Ecto neural progenitor cell (in vitro differentiated cells): ENCODE measurements at regions not wholly inside any gene's neighbourhood (a gene's known extent, or its start where the extent isn't known, plus 50 kb on each side); places are given as distances from the start of the nearest gene placed in this dataset.

Experiments
- DNase-seq: peaks from one replicate; pipeline ENCODE4 v3.0.0-alpha.2; 2018; ENCODE audit warnings: low spot score

DNA sequence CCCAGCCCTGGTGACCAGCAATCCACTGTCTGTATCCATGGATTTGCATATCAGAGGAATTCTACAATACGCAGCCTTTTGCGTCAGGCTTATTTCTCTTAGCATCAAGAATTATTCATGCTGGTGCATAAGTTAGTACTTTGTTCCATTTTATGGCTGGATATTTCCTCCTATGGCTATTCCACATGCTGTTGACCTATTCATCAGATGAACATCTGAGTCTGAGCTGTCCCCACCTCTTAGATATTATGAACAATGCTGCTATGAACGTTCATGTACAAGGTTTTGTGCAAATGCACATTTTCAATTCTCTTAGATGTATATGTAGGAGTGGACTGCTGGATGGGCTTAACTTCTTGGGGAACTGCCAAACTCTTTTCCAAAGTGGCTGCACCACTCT lies 79.0 kb upstream of the CST7 start:
- no peak for DNase-seq

GRCh38 chr20:24870881-24871280 lies 78.2 kb upstream of the CST7 start:
- no peak for DNase-seq

DNA sequence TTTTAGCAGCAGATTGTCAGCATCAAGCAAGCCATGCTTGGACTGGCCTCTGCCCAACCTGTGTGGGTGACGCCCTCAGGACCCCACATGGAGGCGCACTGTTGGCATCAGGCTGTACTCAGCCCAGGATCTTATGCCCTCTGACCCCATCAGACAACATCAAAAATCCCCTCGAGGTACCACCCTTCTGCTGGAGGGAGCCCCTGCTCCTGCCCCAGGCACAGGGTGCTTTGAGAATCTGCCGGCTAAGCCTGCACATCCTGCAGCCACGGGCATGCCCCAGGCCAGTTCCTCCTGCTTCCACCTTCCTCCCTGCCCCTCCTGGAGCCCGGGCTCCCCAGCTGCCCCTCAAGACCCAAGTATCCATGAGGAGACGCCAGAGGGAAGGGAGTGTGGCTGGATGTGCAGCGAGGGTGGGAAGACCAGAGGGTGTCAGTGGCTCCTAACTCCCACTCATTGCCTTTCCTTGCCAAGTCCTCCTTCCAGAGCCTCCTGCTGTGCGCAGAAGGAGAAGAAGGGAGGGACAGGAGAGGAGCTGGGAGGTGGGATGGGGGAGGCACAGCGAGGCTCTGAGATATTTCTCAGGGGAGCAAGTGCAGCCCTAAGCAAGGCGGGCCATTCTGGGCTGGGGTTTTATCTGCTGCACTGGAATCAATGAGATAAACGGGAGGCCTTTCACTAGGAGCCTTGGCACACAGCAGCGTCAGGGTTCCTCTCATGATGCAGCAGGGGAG lies 77.4 kb upstream of the CST7 start:
- no peak for DNase-seq

- DNase-seq = no peak
Measured at GRCh38 chr20:24872291-24873024, 76.6 kb upstream of the CST7 start.

DNA sequence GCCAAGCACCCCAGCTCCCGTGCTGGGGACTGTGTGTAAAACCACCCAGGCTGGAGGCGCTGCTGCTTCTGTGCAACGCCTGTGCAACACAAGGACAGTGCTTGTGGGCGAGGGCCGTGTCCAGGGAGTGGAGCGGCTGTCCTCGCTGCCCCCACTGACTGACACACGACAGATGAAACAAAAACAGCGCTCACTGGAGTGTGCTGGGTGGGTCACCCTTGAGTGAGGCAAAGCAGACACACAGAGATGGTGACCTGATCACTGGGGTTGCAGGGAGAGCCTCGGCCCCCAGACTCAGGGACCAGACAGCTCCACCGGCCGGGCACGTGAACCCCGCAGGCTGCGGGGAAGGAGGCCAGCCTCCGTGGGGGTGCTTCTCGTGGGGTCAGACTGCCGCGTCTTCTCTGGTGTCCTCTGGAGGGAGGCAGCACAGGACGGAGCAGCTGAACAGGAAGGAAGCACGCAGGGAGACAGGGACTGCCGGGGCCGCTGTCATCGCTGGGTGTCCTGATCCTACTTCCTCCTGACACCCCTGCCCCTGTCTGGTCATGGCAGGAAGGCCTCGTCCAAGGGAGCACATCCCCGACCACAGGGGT lies 75.9 kb upstream of the CST7 start:
- DNase-seq = no peak

- no peak for DNase-seq
Measured at GRCh38 chr20:24875078-24875477, 74.0 kb upstream of the CST7 start.

DNA sequence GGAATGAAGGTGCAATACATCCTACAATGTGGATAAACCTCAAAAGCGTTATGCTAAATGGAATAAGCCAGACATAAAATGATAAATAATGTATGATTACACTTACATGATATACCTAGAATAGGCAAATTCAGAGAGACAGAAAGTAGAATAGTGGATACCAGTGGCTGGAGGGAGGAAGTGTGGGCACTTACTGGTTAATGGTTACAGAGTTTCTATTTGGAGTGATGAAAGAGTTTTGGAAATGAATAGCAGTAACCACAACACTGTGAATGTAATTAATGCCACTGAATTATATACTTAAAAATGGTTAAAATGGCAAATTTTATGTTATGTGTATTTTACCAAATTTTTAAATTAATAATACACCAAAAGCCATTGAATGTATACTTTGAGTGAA lies 71.4 kb upstream of the CST7 start:
- no peak for DNase-seq

- DNase-seq = no peak
Measured at GRCh38 chr20:24878657-24879056, 70.4 kb upstream of the CST7 start.

DNA sequence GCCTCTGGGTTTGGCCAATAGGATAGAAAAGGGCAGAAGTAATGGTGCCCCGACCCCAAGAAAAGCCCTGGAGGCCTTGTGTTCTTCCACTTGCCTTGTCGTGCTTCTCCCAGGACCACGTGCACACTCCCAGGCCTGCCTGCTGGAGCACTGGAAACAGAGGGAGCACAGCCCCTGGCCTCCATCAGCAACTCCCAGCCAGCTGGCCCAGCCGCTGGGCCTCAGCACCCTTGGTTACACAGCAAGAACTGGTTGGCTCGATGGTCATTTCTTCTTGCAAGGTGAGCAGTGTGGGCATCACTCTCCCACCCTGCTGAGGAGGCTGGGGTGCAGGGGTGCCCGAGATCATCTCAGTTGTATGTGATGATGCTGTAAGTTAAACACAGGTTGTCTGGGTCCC lies 69.2 kb upstream of the CST7 start:
- DNase-seq = no peak

- DNase-seq = no peak
Measured at GRCh38 chr20:24880356-24880755, 68.7 kb upstream of the CST7 start.

GRCh38 chr20:24890286-24890685 lies 58.8 kb upstream of the CST7 start:
- DNase-seq = no peak

GRCh38 chr20:24891546-24892393 lies 57.3 kb upstream of the CST7 start:
- no peak for DNase-seq

DNA sequence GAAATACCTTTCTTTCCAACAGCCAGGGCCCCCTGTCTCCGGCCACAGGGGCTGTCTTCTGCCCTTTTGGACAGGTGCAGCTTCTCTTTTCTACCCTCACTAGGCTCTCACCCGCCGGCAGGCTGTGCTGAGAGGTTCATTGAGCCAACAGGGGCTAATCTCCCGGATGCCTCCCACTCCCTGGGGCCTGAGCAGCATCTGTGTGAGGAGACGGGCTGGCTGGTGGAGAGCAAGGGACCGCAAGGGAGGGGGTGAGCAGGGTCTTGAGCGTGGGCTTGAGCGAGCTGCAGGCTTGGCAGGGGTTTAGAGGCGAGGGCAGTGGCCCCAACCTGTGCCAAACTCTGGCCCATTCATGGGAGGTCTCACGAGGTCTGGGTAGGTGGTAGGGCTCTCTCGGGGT lies 56.5 kb upstream of the CST7 start:
- DNase-seq = no peak

- no peak for DNase-seq
Measured at GRCh38 chr20:24892931-24893330, 56.1 kb upstream of the CST7 start.

- DNase-seq = no peak
Measured at GRCh38 chr20:24894488-24894887, 54.6 kb upstream of the CST7 start.

GRCh38 chr20:24894967-24895366 lies 54.1 kb upstream of the CST7 start:
- DNase-seq = no peak

DNA sequence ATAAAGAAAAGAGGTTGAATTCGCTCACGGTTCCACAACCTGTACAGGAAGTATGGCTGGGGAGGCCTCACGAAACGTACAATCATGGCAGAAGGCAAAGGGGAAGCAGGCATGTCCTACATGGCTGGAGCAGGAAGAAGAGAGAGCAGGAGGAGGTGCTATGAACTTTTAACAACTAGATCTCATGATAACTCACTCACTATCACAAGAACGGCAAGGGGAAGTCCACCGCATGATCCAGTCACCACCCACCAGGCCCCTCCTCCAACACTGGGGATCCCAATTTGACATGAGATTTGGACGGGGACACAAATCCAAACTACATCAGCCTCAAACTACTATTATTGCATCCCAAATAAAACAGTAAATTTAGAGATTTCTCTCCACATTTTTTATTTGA lies 53.6 kb upstream of the CST7 start:
- DNase-seq = no peak

GRCh38 chr20:24895898-24896658 lies 53.0 kb upstream of the CST7 start:
- no peak for DNase-seq

- DNase-seq = no peak
Measured at GRCh38 chr20:24896984-24897383, 52.1 kb upstream of the CST7 start.

DNA sequence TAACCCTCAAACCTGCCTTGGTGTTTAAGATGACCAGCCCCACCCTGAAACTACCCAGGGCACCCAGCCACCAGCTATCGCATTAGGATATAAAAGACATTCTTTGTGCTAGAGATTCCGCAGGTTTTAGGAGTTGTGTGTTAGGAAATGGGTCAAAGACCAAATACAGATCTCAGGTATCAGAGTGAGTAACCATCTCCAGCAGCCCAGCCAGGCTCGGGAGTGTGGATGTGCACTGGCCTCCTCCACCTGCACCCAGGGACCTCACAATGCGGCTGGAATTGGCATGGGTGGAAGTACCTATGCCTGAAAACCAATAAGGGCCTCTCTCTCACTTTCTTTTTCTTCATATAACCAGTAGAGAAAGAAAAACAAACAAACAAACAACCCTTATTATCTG lies 51.1 kb upstream of the CST7 start:
- no peak for DNase-seq

DNA sequence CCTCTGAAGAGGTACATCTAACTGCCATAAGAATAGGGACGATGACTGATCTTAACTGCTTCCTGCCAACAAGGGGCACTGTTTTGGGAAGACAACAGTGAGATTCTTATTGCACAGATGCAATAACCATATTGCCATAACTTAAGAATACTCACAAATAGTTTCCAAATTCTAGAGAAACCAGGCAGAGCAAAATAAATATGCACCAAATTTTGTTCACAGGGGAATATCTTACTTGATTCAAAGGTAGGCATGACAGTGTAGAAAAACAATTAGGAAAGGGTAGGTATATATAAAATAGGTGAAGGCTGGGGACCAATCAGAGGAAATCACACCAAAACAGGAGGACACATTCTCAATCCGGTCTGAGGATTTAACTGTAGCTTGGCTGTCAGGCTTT lies 49.9 kb upstream of the CST7 start:
- DNase-seq = no peak
